Natural killer cell (primary cell): ENCODE measurements at regions not wholly inside any gene's neighbourhood (a gene's known extent, or its start where the extent isn't known, plus 50 kb on each side); places are given as distances from the start of the nearest gene placed in this dataset.

Experiments used
- ATAC-seq, 3 donors: fragments of 150-1000 bp in 2 of 3; fragments of 200-7000 bp in 1 of 3; cut with Tn5 transposase; 1 replicate in 1 of 3; 2 replicates in 2 of 3; pipeline ENCODE4 v1.10.0; 2021; ENCODE audit warnings: mild to moderate bottlenecking in 2 of 3, moderate library complexity in 2 of 3
- DNase-seq, 2 donors: peaks; one replicate each; pipeline versions ENCODE4 v3.0.0 to v3.0.0-alpha.2; 2013 to 2021; ENCODE audit warnings: mixed read lengths in 1 of 2
- H3K27ac ChIP-seq: one replicate; pipeline ENCODE4 v1.5.1; 2013; ENCODE audit warnings: mild to moderate bottlenecking, low read length
- H3K27me3 ChIP-seq: one replicate; pipeline ENCODE4 v1.6.1; 2013; ENCODE audit warnings: low read length; ENCODE audit not compliant: control insufficient read depth, insufficient read depth
- H3K36me3 ChIP-seq: one replicate; pipeline ENCODE4 v1.6.1; 2013; ENCODE audit warnings: low read length; ENCODE audit not compliant: control insufficient read depth, insufficient read depth
- H3K4me1 ChIP-seq: one replicate; pipeline ENCODE4 v1.6.1; 2013; ENCODE audit warnings: low read length; ENCODE audit not compliant: control insufficient read depth, insufficient read depth
- H3K4me3 ChIP-seq: one replicate; pipeline ENCODE4 v1.5.1; 2013; ENCODE audit warnings: low read length
- H3K9me3 ChIP-seq: one replicate; pipeline ENCODE4 v1.6.1; 2013; ENCODE audit warnings: low read length; ENCODE audit not compliant: control insufficient read depth, insufficient read depth
- H3K27ac Mint-ChIP-seq, 2 donors: one replicate each; pipeline ENCODE4 v1.8.0; 2022; ENCODE audit warnings: mild to moderate bottlenecking in 2 of 2, mixed read lengths in 2 of 2, moderate library complexity in 1 of 2
- H3K27me3 Mint-ChIP-seq, 2 donors: one replicate each; pipeline ENCODE4 v1.8.0; 2022; ENCODE audit warnings: low read depth in 2 of 2, mixed read lengths in 2 of 2
- H3K36me3 Mint-ChIP-seq: one replicate; pipeline ENCODE4 v1.8.0; 2022; ENCODE audit warnings: mixed read lengths
- H3K4me1 Mint-ChIP-seq, 2 donors: one replicate each; pipeline ENCODE4 v1.8.0; 2022; ENCODE audit warnings: mixed read lengths in 2 of 2
- H3K4me3 Mint-ChIP-seq: one replicate; pipeline ENCODE4 v1.8.0; 2022; ENCODE audit warnings: mild to moderate bottlenecking, moderate library complexity, mixed read lengths
- H3K9me3 Mint-ChIP-seq, 2 donors: one replicate each; pipeline ENCODE4 v1.8.0; 2022; ENCODE audit warnings: mixed read lengths in 2 of 2
- WGBS: methylation state at CpG from one replicate; pipeline ENCODE4 v1.1.7; 2013; ENCODE audit warnings: missing lambda C conversion rate; ENCODE audit not compliant: insufficient coverage; 5-methylcytosine and 5-hydroxymethylcytosine counted together
- intact Hi-C: fragments of 100-400 bp; cut with micrococcal nuclease; formaldehyde crosslinking; loops from one replicate; pipeline ENCODE4 v1.14.2; 2022
- TF ChIP-seq, protein P1 (sequence below): fragments of 200-600 bp; IDR thresholded peaks from one replicate; pipeline ENCODE4 v1.8.0; 2022; ENCODE audit warnings: antibody characterized with exemption

DNA sequence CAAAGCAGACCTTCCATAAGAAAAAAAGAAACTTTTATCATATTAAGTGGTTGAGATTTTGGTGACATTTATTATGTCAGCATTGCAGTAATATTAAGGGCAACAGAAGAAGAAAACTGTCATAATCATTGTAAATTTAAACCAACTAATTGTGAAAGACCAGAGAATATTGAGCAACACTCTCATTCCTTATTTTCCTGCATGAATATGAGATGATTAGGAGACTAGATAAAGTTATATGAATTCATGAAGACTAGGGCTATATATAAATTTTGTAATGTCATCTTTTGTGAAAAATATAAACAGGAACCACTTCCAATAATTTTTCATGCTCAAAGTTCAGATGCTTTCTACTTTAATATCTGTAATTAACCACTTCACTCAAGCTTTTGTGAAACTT is 974.5 kb upstream of the CDH10 start:
- TF ChIP-seq, protein P1, sequence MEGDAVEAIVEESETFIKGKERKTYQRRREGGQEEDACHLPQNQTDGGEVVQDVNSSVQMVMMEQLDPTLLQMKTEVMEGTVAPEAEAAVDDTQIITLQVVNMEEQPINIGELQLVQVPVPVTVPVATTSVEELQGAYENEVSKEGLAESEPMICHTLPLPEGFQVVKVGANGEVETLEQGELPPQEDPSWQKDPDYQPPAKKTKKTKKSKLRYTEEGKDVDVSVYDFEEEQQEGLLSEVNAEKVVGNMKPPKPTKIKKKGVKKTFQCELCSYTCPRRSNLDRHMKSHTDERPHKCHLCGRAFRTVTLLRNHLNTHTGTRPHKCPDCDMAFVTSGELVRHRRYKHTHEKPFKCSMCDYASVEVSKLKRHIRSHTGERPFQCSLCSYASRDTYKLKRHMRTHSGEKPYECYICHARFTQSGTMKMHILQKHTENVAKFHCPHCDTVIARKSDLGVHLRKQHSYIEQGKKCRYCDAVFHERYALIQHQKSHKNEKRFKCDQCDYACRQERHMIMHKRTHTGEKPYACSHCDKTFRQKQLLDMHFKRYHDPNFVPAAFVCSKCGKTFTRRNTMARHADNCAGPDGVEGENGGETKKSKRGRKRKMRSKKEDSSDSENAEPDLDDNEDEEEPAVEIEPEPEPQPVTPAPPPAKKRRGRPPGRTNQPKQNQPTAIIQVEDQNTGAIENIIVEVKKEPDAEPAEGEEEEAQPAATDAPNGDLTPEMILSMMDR: no peak
- Histone ChIP-seq H3K27me3 (no peaks in the 10 kb centered on the region), H3K27ac (no peak overlapping the region), H3K36me3 (no peaks in the 10 kb centered on the region), H3K4me1 (no peaks in the 10 kb centered on the region), H3K9me3 (peaks cover 6% of the 10 kb centered on the region), H3K4me3 (no peak overlapping the region)
- no peak overlapping the region for H3K27ac Mint-ChIP-seq
- no peak for DNase-seq
- H3K36me3 Mint-ChIP-seq: peaks cover 6% of the 10 kb centered on the region
- no peak for ATAC-seq
- intact Hi-C loops: no loop called here
- no peak overlapping the region for H3K4me3 Mint-ChIP-seq
- no peaks in the 10 kb centered on the region for H3K27me3 Mint-ChIP-seq
- H3K4me1 Mint-ChIP-seq: no peaks in the 10 kb centered on the region
- peaks cover 6 to 11% of the 10 kb centered on the region in 2 donors for H3K9me3 Mint-ChIP-seq

DNA sequence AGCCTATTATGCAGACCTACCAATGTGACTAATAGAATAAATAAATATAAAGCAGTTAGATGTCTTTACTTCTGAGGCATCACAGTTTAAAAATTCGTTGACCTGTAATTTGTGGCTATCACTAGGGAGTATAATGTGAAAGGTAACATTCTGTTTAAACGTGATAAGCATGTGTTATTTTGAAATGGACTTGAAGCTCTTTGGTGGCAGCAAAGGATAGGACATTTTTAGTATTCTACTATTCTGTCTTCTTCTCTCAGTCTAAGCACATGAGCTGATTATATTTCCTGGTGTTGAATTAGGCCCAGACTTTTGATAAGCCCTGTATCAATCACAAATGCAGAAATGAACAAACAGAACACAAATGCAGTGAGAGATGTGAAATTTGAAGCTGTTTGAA is 974.0 kb upstream of the CDH10 start:
- H3K4me1 ChIP-seq: no peaks in the 10 kb centered on the region
- no peak for DNase-seq
- H3K27me3 ChIP-seq: no peaks in the 10 kb centered on the region
- TF ChIP-seq, protein P1: no peak
- H3K36me3 Mint-ChIP-seq: peaks cover 6% of the 10 kb centered on the region
- no peak overlapping the region for H3K4me3 Mint-ChIP-seq
- peaks cover 6 to 11% of the 10 kb centered on the region in 2 donors for H3K9me3 Mint-ChIP-seq
- no peak for ATAC-seq
- intact Hi-C loops: no loop called here
- H3K27ac ChIP-seq: no peak overlapping the region
- H3K27ac Mint-ChIP-seq: no peak overlapping the region
- H3K27me3 Mint-ChIP-seq: no peaks in the 10 kb centered on the region
- WGBS: 50% methylated on average over 1 of the region's 2 CpGs
- H3K9me3 ChIP-seq: peaks cover 8% of the 10 kb centered on the region
- no peaks in the 10 kb centered on the region for H3K4me1 Mint-ChIP-seq
- no peaks in the 10 kb centered on the region for H3K36me3 ChIP-seq
- no peak overlapping the region for H3K4me3 ChIP-seq

DNA sequence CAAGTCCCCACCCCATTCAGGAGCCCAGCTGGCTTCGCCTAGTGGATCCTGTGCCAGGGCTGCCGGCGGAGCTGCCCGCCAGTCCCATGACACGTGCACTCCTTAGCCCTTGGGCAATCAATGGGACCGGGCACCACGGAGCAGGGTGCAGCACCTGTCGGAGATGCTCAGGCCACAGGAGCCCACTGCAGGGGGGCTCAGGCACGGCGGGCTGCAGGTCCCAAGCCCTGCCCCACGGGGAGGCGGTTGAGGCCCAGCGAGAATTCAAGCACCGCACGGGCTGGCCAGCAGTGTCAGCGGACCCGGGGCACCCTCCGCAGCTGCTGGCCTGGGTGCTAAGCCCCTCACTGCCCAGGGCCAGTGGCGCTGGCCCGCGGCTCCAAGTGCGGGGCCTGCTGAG is 969.7 kb upstream of the CDH10 start:
- H3K27ac Mint-ChIP-seq: no peak overlapping the region
- no peak overlapping the region for H3K4me3 ChIP-seq
- H3K27ac ChIP-seq: no peak overlapping the region
- 96% methylated on average over 22 of the region's 22 CpGs for WGBS
- DNase-seq (no peak), ATAC-seq (no peak)
- no peaks in the 10 kb centered on the region for H3K4me1 Mint-ChIP-seq
- no peaks in the 10 kb centered on the region for H3K27me3 Mint-ChIP-seq
- no peaks in the 10 kb centered on the region for H3K4me1 ChIP-seq
- intact Hi-C loops: no loop called here
- H3K9me3 Mint-ChIP-seq: peaks cover 8 to 23% of the 10 kb centered on the region in 2 donors
- H3K36me3 ChIP-seq: no peaks in the 10 kb centered on the region
- no peaks in the 10 kb centered on the region for H3K27me3 ChIP-seq
- H3K9me3 ChIP-seq: peaks cover 14% of the 10 kb centered on the region
- TF ChIP-seq, protein P1: no peak
- H3K36me3 Mint-ChIP-seq: peaks cover 6% of the 10 kb centered on the region
- no peak overlapping the region for H3K4me3 Mint-ChIP-seq

DNA sequence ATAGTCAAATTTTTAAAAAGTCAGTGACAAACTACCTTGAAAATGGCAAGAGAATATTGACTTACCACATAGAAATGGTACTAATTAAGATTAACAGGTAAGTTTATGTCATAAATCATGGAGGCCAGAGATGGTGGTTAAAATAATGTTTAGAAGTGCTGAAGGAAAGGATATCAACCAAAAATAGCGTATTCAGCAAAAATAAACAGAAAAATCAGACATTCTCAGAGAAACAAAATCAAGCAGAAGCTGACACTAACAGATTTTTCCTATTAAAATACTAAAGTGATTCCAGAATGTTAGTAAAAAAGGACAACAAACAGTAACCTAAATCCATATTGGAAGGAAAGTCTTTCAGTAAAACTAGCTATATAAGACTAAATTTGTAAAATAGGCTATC is 959.9 kb upstream of the CDH10 start:
- Mint-ChIP-seq H3K4me1 (no peaks in the 10 kb centered on the region), H3K27me3 (no peaks in the 10 kb centered on the region), H3K36me3 (peaks cover 14% of the 10 kb centered on the region), H3K27ac (no peak overlapping the region), H3K4me3 (no peak overlapping the region), H3K9me3 (peaks cover 25 to 26% of the 10 kb centered on the region in 2 donors)
- no peak overlapping the region for H3K27ac ChIP-seq
- no peaks in the 10 kb centered on the region for H3K4me1 ChIP-seq
- intact Hi-C loops: no loop called here
- H3K27me3 ChIP-seq: no peaks in the 10 kb centered on the region
- peaks cover 17% of the 10 kb centered on the region for H3K9me3 ChIP-seq
- ATAC-seq (no peak), DNase-seq (no peak)
- no peaks in the 10 kb centered on the region for H3K36me3 ChIP-seq
- no CpG with 5 or more reads among the region's 1 CpG for WGBS
- no peak overlapping the region for H3K4me3 ChIP-seq
- TF ChIP-seq, protein P1: no peak
